ENCODE measurements at regions not wholly inside any gene's neighbourhood (a gene's known extent, or its start where the extent isn't known, plus 50 kb on each side); places are given as distances from the start of the nearest gene placed in this dataset.

DNA sequence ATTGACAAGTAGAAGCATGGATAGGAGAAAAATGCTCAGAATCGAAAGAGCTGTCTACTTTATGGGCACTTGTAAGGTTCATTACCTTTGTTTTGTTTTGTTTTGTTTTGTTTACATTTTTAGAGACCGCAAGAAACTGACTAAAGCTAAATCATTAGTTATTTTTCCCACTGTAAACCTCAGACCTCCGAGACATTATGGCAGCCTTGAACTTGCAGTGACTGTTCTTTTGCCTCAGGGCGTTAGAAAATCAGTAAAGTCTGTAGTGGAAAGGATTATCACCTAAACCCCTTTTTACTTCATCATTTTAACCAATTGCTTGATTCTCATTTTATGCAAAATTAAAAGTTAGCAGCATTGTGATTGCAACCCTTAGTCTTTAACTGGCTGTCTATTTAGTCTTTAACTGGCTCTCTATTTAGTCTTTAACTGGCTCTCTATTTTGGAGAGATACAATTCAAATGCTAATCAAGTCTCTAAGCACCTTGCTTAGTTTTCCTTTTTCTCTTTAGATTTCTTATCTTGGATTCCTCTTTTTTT lies 383.3 kb upstream of the ROBO2 start:
- intact Hi-C loops (cut with micrococcal nuclease) = no loop called here
- ChIA-PET CTCF (no interaction called here), POLR2A (no interaction called here)
- Mint-ChIP-seq H3K27ac (no peak overlapping the region), H3K9me3 (peaks cover 2% of the 10 kb centered on the region), H3K4me1 (no peaks in the 10 kb centered on the region), H3K4me3 (no peak overlapping the region), H3K36me3 (ENCODE audit: low read depth) (no peaks in the 10 kb centered on the region), H3K27me3 (no peaks in the 10 kb centered on the region)
- no peak for TF ChIP-seq CTCF (IDR thresholded peaks at IDR 0.05)
- DNase-seq (no peak), ATAC-seq (ENCODE audit: low read depth) (no peak)

DNA sequence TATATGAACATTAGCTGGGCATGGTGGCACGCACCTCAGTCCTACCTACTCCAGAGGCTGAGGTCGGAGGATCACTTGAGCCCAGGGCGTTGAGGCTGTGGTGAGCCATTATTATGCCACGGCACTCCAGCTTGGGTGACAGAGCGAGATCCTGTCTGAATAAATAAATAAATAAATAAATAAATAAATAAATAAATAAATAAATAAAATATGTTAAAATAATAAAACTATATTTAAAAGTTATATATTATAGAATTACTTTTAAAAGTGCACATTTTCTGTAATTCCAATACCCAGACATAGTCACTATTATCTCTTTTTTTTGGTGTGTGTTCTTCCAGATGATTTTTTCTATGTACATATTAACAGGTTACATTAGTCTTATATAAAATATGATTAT lies 382.0 kb upstream of the ROBO2 start:
- ATAC-seq (ENCODE audit: low read depth) = no peak
- no peak overlapping the region for H3K4me3 Mint-ChIP-seq
- no peak for TF ChIP-seq CTCF (IDR thresholded peaks at IDR 0.05)
- H3K9me3 Mint-ChIP-seq = peaks cover 4% of the 10 kb centered on the region
- intact Hi-C loops (cut with micrococcal nuclease) = no loop called here
- H3K27me3 Mint-ChIP-seq = no peaks in the 10 kb centered on the region
- no peak overlapping the region for H3K27ac Mint-ChIP-seq
- ChIA-PET CTCF (no interaction called here), POLR2A (no interaction called here)
- no peaks in the 10 kb centered on the region for H3K36me3 Mint-ChIP-seq (ENCODE audit: low read depth)
- no peak for DNase-seq
- H3K4me1 Mint-ChIP-seq = no peaks in the 10 kb centered on the region

DNA sequence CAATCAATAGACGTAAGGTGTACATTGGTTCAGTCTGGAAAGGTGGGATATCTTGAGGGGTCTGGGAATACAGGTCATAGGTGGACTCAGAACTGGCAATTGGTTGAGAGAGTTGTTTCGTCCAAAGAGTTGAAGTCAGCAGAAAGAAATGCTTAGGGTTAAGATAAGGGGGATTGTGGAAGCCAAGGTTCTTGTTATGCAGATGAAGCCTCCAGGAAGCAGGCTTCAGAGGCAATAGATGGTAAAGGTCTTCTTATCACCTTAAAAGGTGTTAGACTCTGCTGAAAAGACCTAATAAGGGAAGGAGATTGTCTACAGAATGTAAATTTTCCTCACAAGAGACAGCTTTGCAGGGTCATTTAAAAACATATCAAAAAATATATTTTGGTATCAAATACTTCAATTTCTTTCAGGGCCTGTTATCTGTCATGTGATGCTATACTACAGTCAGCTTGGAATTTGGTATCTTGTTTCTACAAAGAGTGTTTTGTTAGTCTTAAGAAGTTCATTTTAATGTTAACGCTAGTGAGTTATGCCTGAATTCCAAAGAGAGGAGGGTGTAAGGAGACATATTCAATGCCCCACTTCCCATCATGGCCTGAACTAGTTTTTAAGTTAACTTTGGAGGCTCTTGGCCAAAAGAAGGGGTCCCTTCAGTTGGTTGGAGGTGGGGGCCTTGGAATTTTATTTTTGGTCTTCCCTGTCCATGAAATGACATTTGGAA lies 378.2 kb upstream of the ROBO2 start:
- Mint-ChIP-seq H3K27me3 (no peaks in the 10 kb centered on the region), H3K4me3 (no peak overlapping the region), H3K4me1 (no peaks in the 10 kb centered on the region), H3K27ac (no peak overlapping the region), H3K36me3 (ENCODE audit: low read depth) (no peaks in the 10 kb centered on the region), H3K9me3 (peaks cover 4% of the 10 kb centered on the region)
- POLR2A ChIA-PET = no interaction called here
- no peak for DNase-seq
- no peak for TF ChIP-seq CTCF (IDR thresholded peaks at IDR 0.05)
- CTCF ChIA-PET = no interaction called here
- intact Hi-C loops (cut with micrococcal nuclease) = no loop called here
- ATAC-seq (ENCODE audit: low read depth) = no peak

DNA sequence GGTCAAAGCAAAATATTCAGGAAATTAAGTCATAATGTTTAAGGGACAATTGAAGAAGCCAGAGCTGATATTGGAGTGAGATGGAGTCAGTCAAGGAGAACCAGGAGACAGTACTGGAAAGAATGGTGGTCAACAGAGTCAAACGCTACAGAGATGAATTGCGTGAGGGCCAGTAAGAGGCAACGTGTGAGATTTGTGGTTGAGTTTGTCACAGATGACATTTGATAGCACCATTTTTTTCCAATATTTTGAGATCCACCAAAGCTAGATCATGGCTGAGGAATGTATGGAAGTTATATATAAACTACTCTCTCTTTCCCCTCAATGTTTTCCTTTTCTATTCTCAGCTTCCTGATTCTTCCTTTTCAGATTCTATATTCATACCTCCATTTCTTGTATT lies 375.1 kb upstream of the ROBO2 start:
- peaks cover 4% of the 10 kb centered on the region for H3K9me3 Mint-ChIP-seq
- ATAC-seq (ENCODE audit: low read depth) = no peak
- ChIA-PET CTCF (no interaction called here), POLR2A (no interaction called here)
- no peak for TF ChIP-seq CTCF (IDR thresholded peaks at IDR 0.05)
- no peak for DNase-seq
- no peak overlapping the region for H3K27ac Mint-ChIP-seq
- H3K27me3 Mint-ChIP-seq = no peaks in the 10 kb centered on the region
- H3K4me3 Mint-ChIP-seq = no peak overlapping the region
- H3K36me3 Mint-ChIP-seq (ENCODE audit: low read depth) = no peaks in the 10 kb centered on the region
- intact Hi-C loops (cut with micrococcal nuclease) = no loop called here
- no peaks in the 10 kb centered on the region for H3K4me1 Mint-ChIP-seq

- Mint-ChIP-seq H3K36me3 (ENCODE audit: low read depth) (no peaks in the 10 kb centered on the region), H3K4me1 (no peaks in the 10 kb centered on the region), H3K27me3 (no peaks in the 10 kb centered on the region), H3K27ac (no peak overlapping the region), H3K4me3 (no peak overlapping the region), H3K9me3 (peaks cover 2% of the 10 kb centered on the region)
- no peak for ATAC-seq (ENCODE audit: low read depth)
- CTCF ChIA-PET = no interaction called here
- POLR2A ChIA-PET = no interaction called here
- intact Hi-C loops (cut with micrococcal nuclease) = no loop called here
- no peak for DNase-seq
- no peak for TF ChIP-seq CTCF (IDR thresholded peaks at IDR 0.05)
Observed at GRCh38 chr3:76668653-76669052, 371.2 kb upstream of the ROBO2 start.
